Natural killer cell treated with Interleukin-12 subunit alpha and Interleukin-12 subunit beta and Interleukin-15 and Interleukin-18, amount 100 ng/mL, for 72 hours (primary cell): ENCODE measurements at regions not wholly inside any gene's neighbourhood (a gene's known extent, or its start where the extent isn't known, plus 50 kb on each side); places are given as distances from the start of the nearest gene placed in this dataset.
"Not testable (repeated sequence)": the region's sequence is repeated elsewhere in the genome, so short reads cannot be mapped to it uniquely, and the experiment has no call there.

Source experiments
- ATAC-seq, 2 donors: fragments of 150-1000 bp; cut with Tn5 transposase in 1 of 2; sonication (Bioruptor Pico), chemical (Tn5 transposase) in 1 of 2; 2 replicates each; pipeline ENCODE4 v1.10.0; 2021
- DNase-seq: peaks from one replicate; pipeline ENCODE4 v3.0.0; 2022; ENCODE audit warnings: low spot score
- H3K27ac Mint-ChIP-seq, 2 donors: 1 replicate in 1 of 2; 2 replicates in 1 of 2; pipeline ENCODE4 v1.8.0; 2022; ENCODE audit warnings: mixed read lengths in 2 of 2, mild to moderate bottlenecking in 1 of 2, moderate library complexity in 1 of 2
- H3K27me3 Mint-ChIP-seq, 2 donors: 1 replicate in 1 of 2; 2 replicates in 1 of 2; pipeline ENCODE4 v1.8.0; 2022; ENCODE audit warnings: mixed read lengths in 2 of 2
- H3K36me3 Mint-ChIP-seq: one replicate; pipeline ENCODE4 v1.8.0; 2022; ENCODE audit warnings: mixed read lengths
- H3K4me1 Mint-ChIP-seq, 2 donors: 1 replicate in 1 of 2; 2 replicates in 1 of 2; pipeline ENCODE4 v1.8.0; 2022; ENCODE audit warnings: low read depth in 2 of 2, mixed read lengths in 2 of 2, mild to moderate bottlenecking in 1 of 2
- H3K4me3 Mint-ChIP-seq: one replicate; pipeline ENCODE4 v1.8.0; 2022; ENCODE audit warnings: mixed read lengths
- H3K9me3 Mint-ChIP-seq: 2 replicates; pipeline ENCODE4 v1.8.0; 2022; ENCODE audit warnings: mixed read lengths

- H3K4me3 Mint-ChIP-seq, result no peak overlapping the region
- H3K4me1 Mint-ChIP-seq, result no peaks in the 10 kb centered on the region
- H3K27me3 Mint-ChIP-seq, result no peaks in the 10 kb centered on the region
- no peak overlapping the region for H3K27ac Mint-ChIP-seq
- DNase-seq (no peak), ATAC-seq (no peak)
- H3K36me3 Mint-ChIP-seq, result peaks cover 8% of the 10 kb centered on the region
- peaks cover 9% of the 10 kb centered on the region for H3K9me3 Mint-ChIP-seq
These were observed 155.7 kb upstream of the SLIT2 start for GRCh38 chr4:20095805-20096541.

DNA sequence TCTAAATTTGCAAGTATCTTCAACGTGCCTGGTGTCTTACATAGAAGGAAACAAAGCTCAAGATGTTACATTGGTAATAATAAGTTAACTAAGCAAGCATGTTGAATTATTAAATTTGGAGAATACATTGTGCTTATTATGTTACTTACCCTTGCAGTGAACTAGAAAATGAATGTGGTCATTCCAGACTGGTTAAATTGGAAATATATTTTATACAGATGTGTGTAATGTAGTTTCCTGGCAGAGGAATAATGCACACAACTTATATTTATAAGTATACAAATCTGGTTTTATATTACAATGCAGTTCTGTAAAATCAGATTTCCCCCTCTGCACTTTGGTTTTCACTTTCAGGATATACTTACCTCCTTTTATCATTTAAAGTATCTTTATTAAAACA, 159.9 kb upstream of the SLIT2 start:
- Mint-ChIP-seq H3K4me1 (no peaks in the 10 kb centered on the region), H3K9me3 (peaks cover 7% of the 10 kb centered on the region), H3K27ac (no peak overlapping the region), H3K4me3 (no peak overlapping the region), H3K36me3 (no peaks in the 10 kb centered on the region), H3K27me3 (no peaks in the 10 kb centered on the region)
- DNase-seq (no peak), ATAC-seq (no peak)

DNA sequence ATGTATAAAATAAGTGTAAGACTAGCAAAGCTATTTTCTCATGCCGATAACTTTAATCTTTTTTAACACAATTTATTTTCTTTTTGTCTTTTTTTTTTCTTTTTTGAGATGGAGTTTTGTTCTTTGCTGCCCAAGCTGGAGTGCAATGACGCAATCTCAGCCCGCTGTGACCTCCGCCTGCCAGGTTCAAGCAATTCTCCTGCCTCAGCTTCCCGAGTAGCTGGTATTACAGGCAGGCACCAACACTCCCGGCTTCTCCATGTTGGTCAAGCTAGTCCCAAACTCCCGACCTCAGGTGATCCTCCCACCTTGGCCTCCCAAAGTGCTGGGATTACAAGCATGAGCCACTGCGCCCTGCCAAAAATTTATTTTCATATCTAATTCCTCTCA, 164.2 kb upstream of the SLIT2 start:
- H3K27ac Mint-ChIP-seq, result no peak overlapping the region
- no peaks in the 10 kb centered on the region for H3K27me3 Mint-ChIP-seq
- H3K9me3 Mint-ChIP-seq, result peaks cover 4% of the 10 kb centered on the region

GRCh38 chr4:20086799-20087521, 164.7 kb upstream of the SLIT2 start:
- H3K27me3 Mint-ChIP-seq, result no peaks in the 10 kb centered on the region
- no peak overlapping the region for H3K4me3 Mint-ChIP-seq
- ATAC-seq (no peak), DNase-seq (no peak)
- no peaks in the 10 kb centered on the region for H3K36me3 Mint-ChIP-seq
- peaks cover 4% of the 10 kb centered on the region for H3K9me3 Mint-ChIP-seq
- H3K27ac Mint-ChIP-seq, result no peak overlapping the region
- H3K4me1 Mint-ChIP-seq, result no peaks in the 10 kb centered on the region

More for the DNA sequence above, 164.2 kb upstream of the SLIT2 start:
- H3K36me3 Mint-ChIP-seq, result no peaks in the 10 kb centered on the region
- H3K4me1 Mint-ChIP-seq, result no peaks in the 10 kb centered on the region
- DNase-seq (no peak), ATAC-seq (no peak)
- no peak overlapping the region for H3K4me3 Mint-ChIP-seq

GRCh38 chr4:20086067-20086798, 165.5 kb upstream of the SLIT2 start:
- no peaks in the 10 kb centered on the region for H3K36me3 Mint-ChIP-seq
- H3K27me3 Mint-ChIP-seq, result no peaks in the 10 kb centered on the region
- H3K27ac Mint-ChIP-seq, result no peak overlapping the region
- ATAC-seq (no peak), DNase-seq (no peak)
- peaks cover 8% of the 10 kb centered on the region for H3K9me3 Mint-ChIP-seq
- H3K4me1 Mint-ChIP-seq, result no peaks in the 10 kb centered on the region
- H3K4me3 Mint-ChIP-seq, result no peak overlapping the region

- no peak for ATAC-seq
- H3K27me3 Mint-ChIP-seq, result no peaks in the 10 kb centered on the region
These were observed 166.1 kb upstream of the SLIT2 start for GRCh38 chr4:20085653-20086052.

GRCh38 chr4:20085156-20085555, 166.5 kb upstream of the SLIT2 start:
- no peaks in the 10 kb centered on the region for H3K36me3 Mint-ChIP-seq
- no peak overlapping the region for H3K27ac Mint-ChIP-seq
- no peaks in the 10 kb centered on the region for H3K27me3 Mint-ChIP-seq
- no peaks in the 10 kb centered on the region for H3K4me1 Mint-ChIP-seq
- peaks cover 14% of the 10 kb centered on the region for H3K9me3 Mint-ChIP-seq
- no peak for ATAC-seq
- no peak for DNase-seq
- no peak overlapping the region for H3K4me3 Mint-ChIP-seq

More at GRCh38 chr4:20085653-20086052, 166.1 kb upstream of the SLIT2 start:
- DNase-seq, result no peak
- H3K4me3 Mint-ChIP-seq, result no peak overlapping the region
- H3K9me3 Mint-ChIP-seq, result peaks cover 12% of the 10 kb centered on the region
- no peaks in the 10 kb centered on the region for H3K36me3 Mint-ChIP-seq
- no peak overlapping the region for H3K27ac Mint-ChIP-seq
- H3K4me1 Mint-ChIP-seq, result no peaks in the 10 kb centered on the region

DNA sequence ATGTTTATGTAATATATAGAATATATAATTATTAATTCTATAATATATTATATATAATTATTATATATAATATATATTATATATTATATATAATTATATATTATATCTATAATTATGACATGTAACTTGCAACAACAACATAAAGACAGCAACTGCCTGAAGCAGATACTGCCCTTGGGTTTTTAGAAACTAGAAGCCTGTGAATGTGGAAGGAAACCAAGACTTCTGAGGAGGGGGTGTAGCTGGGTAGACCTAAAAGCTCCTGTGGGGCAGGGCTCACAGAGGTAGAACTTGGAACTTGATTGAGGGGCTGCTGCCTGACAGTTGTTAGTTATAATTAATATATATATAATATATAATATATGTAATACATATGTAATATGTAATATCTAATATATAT, 167.2 kb upstream of the SLIT2 start:
- no peaks in the 10 kb centered on the region for H3K36me3 Mint-ChIP-seq
- no peak overlapping the region for H3K27ac Mint-ChIP-seq
- peaks cover 11% of the 10 kb centered on the region for H3K9me3 Mint-ChIP-seq
- H3K4me3 Mint-ChIP-seq, result no peak overlapping the region
- DNase-seq (no peak), ATAC-seq (no peak)
- no peaks in the 10 kb centered on the region for H3K4me1 Mint-ChIP-seq
- H3K27me3 Mint-ChIP-seq, result no peaks in the 10 kb centered on the region

DNA sequence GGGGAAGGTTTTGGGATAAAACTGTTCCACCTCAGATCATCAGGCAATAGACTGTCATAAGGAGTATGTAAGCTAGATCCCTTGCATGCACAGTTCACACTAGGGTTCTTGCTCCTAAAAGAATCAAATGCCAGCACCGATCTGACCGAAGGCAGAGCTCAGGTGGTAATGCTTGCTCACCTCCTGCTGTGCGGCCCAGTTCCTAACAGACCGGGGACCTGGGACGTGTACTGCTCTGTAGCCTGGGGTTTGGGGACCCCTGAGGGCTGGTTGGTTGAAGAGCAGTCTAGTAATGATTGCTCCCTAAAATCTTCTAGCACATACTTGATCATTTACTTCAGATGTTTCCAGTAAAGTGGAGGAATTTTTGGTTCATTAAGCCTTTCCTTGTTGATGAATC, 173.1 kb upstream of the SLIT2 start:
- H3K27me3 Mint-ChIP-seq, result no peaks in the 10 kb centered on the region
- no peak for ATAC-seq
- no peak overlapping the region for H3K4me3 Mint-ChIP-seq
- no peak for DNase-seq
- H3K27ac Mint-ChIP-seq, result no peak overlapping the region
- H3K36me3 Mint-ChIP-seq, result no peaks in the 10 kb centered on the region
- H3K9me3 Mint-ChIP-seq, result peaks cover 11% of the 10 kb centered on the region
- no peaks in the 10 kb centered on the region for H3K4me1 Mint-ChIP-seq

GRCh38 chr4:20075248-20075871, 176.3 kb upstream of the SLIT2 start:
- DNase-seq (no peak), ATAC-seq (no peak)
- Mint-ChIP-seq H3K4me3 (no peak overlapping the region), H3K4me1 (no peaks in the 10 kb centered on the region), H3K9me3 (no peaks in the 10 kb centered on the region), H3K27me3 (no peaks in the 10 kb centered on the region), H3K36me3 (no peaks in the 10 kb centered on the region), H3K27ac (no peak overlapping the region)

DNA sequence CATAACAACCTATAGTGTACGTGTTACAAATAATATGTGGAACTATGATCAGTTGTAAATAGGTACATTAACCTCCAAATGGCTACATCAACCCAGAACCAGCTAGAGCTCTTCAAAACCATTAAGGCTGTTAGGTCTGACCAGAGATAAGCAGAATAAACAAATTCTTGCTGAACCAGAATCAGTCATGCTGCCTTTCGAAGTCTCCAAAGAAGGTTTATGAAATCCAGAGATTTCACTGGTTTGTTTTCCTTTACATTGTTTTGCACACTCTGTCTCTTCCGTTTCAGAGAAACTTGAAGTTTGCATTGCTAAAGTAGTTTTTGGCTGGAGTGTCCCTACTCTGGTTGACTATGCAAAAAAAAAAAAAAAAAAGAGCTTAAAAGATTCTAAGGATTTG, 177.3 kb upstream of the SLIT2 start:
- Mint-ChIP-seq H3K4me3 (no peak overlapping the region), H3K27me3 (no peaks in the 10 kb centered on the region), H3K9me3 (peaks cover under 1% of the 10 kb centered on the region), H3K27ac (no peak overlapping the region), H3K4me1 (no peaks in the 10 kb centered on the region), H3K36me3 (no peaks in the 10 kb centered on the region)
- no peak for ATAC-seq
- no peak for DNase-seq

- Mint-ChIP-seq H3K4me3 (no peak overlapping the region), H3K9me3 (peaks cover 30% of the 10 kb centered on the region), H3K36me3 (peaks cover 4% of the 10 kb centered on the region), H3K27ac (no peak overlapping the region), H3K4me1 (no peaks in the 10 kb centered on the region), H3K27me3 (no peaks in the 10 kb centered on the region)
- DNase-seq, result no peak
- ATAC-seq, result no peak
These were observed 185.8 kb upstream of the SLIT2 start for GRCh38 chr4:20065952-20066351.

GRCh38 chr4:20062857-20063256, 188.8 kb upstream of the SLIT2 start:
- H3K4me1 Mint-ChIP-seq, ATAC-seq, H3K4me3 Mint-ChIP-seq, H3K27me3 Mint-ChIP-seq, H3K27ac Mint-ChIP-seq, DNase-seq, H3K36me3 Mint-ChIP-seq: not testable (repeated sequence)
- H3K9me3 Mint-ChIP-seq, result peaks cover 21% of the 10 kb centered on the region

DNA sequence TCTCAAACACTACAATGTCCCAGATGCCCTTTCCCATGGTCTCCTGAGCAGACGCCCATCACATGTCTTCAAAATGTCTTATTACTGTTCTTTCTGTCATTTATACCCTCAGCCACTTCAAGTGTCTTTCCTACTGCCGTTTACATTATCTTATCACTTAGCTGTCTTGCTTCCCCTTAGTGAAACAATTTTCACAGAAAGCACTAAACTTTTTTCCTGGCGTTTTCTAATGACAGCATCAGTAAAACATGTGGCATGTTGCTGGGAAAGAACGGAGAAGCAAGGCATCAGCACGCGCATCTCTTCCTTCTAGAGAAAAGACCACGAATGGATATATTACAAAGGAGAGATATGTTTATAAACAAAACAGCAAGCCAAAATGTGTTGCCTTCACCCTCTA, 189.7 kb upstream of the SLIT2 start:
- DNase-seq (no peak), ATAC-seq (no peak)
- H3K9me3 Mint-ChIP-seq, result peaks cover 24% of the 10 kb centered on the region
- H3K4me1 Mint-ChIP-seq, result no peaks in the 10 kb centered on the region
- H3K27me3 Mint-ChIP-seq, result no peaks in the 10 kb centered on the region
- peaks cover 4% of the 10 kb centered on the region for H3K36me3 Mint-ChIP-seq
- no peak overlapping the region for H3K4me3 Mint-ChIP-seq
- no peak overlapping the region for H3K27ac Mint-ChIP-seq
